AG09309 (cell line): ENCODE measurements at regions not wholly inside any gene's neighbourhood (a gene's known extent, or its start where the extent isn't known, plus 50 kb on each side); places are given as distances from the start of the nearest gene placed in this dataset.
"Not testable (repeated sequence)": the region's sequence is repeated elsewhere in the genome, so short reads cannot be mapped to it uniquely, and the experiment has no call there.

Experiments used
- DNase-seq: peaks from one replicate; pipeline ENCODE4 v3.0.0-alpha.2; 2010; ENCODE audit warnings: low read depth
- H3K4me3 ChIP-seq: 2 replicates; pipeline ENCODE4 v1.5.1; 2011; ENCODE audit warnings: mild to moderate bottlenecking, low read depth, low read length, moderate library complexity; ENCODE audit not compliant: control insufficient read depth
- TF ChIP-seq, protein P1 (sequence below): IDR thresholded peaks from 2 replicates; pipeline ENCODE4 v1.5.1; 2011; ENCODE audit warnings: mild to moderate bottlenecking, low read depth, low read length, inconsistent platforms; ENCODE audit not compliant: insufficient read depth, control insufficient read depth; ENCODE audit errors: missing control alignments

DNA sequence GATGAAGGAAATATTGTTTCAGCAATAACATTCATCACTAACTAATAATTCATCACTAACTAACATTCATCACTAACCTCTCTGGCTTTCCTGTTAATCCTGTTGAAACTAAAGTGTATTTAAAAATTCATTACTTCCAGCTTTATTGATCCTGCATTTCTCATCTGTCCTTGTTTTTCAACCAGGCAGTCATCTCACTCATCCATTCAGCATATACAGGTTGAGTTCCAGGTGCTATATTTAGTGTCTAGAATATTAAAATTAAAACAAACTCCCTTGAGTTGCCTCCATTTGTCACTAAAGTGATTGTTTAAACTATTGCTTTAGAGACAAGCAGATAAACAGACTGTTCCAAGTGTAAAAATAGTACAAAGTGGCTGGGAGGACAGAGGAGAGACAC lies 58.1 kb downstream of the ATXN7L3B start:
- no peak for DNase-seq
- TF ChIP-seq, protein P1, sequence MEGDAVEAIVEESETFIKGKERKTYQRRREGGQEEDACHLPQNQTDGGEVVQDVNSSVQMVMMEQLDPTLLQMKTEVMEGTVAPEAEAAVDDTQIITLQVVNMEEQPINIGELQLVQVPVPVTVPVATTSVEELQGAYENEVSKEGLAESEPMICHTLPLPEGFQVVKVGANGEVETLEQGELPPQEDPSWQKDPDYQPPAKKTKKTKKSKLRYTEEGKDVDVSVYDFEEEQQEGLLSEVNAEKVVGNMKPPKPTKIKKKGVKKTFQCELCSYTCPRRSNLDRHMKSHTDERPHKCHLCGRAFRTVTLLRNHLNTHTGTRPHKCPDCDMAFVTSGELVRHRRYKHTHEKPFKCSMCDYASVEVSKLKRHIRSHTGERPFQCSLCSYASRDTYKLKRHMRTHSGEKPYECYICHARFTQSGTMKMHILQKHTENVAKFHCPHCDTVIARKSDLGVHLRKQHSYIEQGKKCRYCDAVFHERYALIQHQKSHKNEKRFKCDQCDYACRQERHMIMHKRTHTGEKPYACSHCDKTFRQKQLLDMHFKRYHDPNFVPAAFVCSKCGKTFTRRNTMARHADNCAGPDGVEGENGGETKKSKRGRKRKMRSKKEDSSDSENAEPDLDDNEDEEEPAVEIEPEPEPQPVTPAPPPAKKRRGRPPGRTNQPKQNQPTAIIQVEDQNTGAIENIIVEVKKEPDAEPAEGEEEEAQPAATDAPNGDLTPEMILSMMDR = no peak

DNA sequence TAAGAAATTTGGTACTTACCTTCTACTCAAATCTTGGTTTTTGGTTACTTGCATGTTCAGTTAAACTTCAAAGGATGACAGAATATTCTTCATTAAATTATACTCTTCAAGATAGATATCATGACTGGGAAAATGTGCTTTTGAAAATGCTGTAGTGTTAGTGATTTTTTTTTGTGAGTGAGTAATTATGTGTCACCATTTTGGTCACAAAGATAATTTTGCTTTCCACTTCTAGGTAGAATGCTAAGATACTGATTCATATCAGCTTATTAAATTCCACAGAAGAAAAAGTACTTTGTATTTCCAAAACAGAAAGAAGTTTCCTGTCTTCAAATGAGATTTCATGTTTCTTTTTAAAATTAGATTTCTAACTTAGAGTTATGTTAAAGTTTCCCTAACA lies 61.2 kb downstream of the ATXN7L3B start:
- TF ChIP-seq, protein P1 = no peak
- no peak overlapping the region for H3K4me3 ChIP-seq
- DNase-seq = no peak

More for the DNA sequence above, 58.1 kb downstream of the ATXN7L3B start:
- H3K4me3 ChIP-seq = no peak overlapping the region

- TF ChIP-seq, protein P1 = no peak
- no peak overlapping the region for H3K4me3 ChIP-seq
- DNase-seq = no peak
Measured at GRCh38 chr12:74599932-74600331, 62.3 kb downstream of the ATXN7L3B start.

DNA sequence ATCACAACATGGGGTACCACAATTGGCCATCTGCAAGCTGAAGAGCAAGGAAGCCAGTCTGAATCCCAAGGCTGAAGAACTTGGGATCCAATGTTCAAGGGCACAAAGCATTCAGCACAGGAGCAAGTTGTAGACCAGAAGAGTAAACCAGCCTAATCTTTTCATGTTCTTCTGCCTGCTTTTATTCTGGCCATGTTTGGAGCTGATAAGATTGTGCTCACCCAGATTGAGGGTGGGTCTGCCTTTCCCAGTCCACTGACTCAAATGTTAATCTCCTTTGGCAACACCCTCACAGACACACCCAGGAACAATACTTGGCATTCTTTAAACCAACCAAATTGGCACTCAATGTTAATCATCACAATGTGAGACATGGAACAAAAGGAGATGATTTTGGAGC lies 63.2 kb downstream of the ATXN7L3B start:
- DNase-seq, H3K4me3 ChIP-seq: not testable (repeated sequence)

- H3K4me3 ChIP-seq = no peak overlapping the region
- no peak for DNase-seq
- TF ChIP-seq, protein P1 = no peak
Measured at GRCh38 chr12:74602881-74603672, 65.4 kb downstream of the ATXN7L3B start.

DNA sequence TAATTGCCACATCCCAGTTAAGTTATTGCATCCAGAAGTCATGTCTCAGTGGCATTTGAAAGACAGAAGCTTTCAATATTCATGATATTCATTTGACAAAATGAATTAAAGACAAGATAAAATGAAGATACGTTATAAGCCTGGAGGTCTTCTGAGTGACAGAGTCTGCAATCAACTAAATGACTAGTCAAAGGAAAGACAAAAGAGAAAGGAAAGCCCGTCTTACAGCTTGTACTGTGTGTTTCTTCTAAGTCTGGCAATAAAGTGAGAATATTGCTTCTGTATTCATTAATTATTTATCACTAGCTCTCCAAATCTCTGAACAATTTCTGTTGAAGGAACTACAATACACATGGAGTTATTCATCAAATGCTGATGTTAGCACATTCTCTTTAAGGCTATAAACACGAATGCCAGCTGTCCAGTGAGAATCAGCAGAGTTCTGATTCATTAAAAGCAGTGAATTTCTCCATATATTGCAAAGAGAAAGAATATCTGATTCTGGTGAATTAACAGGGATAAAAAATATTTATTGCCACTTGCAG lies 70.7 kb downstream of the ATXN7L3B start:
- DNase-seq = no peak
- H3K4me3 ChIP-seq = no peak overlapping the region

GRCh38 chr12:74610711-74611110 lies 73.1 kb downstream of the ATXN7L3B start:
- no peak for DNase-seq
- TF ChIP-seq, protein P1 = no peak
- no peak overlapping the region for H3K4me3 ChIP-seq

More for the DNA sequence above, 70.7 kb downstream of the ATXN7L3B start:
- TF ChIP-seq, protein P1 = no peak
